ENCODE measurements at regions not wholly inside any gene's neighbourhood (a gene's known extent, or its start where the extent isn't known, plus 50 kb on each side); places are given as distances from the start of the nearest gene placed in this dataset.

DNA sequence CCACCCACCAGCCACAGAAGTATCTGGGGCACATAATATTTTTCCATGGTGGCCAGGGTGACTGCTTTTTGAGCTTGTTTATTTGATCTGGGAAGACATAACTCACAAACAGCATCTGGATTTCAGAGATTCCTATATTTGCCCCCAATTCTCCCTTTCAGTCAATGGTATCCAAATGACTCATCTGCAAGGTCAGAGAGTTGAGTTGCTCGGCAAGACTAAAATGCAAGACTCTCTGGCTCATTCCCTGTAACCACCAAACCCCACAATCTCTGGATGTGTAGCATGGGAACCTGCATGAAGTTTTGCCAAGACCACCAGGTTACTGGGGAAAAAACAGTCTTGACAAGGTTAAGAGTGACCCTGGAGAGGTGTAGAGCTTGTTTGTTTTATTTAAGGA is 174.9 kb upstream of the FAR2 start:
- TF ChIP-seq, protein P1, sequence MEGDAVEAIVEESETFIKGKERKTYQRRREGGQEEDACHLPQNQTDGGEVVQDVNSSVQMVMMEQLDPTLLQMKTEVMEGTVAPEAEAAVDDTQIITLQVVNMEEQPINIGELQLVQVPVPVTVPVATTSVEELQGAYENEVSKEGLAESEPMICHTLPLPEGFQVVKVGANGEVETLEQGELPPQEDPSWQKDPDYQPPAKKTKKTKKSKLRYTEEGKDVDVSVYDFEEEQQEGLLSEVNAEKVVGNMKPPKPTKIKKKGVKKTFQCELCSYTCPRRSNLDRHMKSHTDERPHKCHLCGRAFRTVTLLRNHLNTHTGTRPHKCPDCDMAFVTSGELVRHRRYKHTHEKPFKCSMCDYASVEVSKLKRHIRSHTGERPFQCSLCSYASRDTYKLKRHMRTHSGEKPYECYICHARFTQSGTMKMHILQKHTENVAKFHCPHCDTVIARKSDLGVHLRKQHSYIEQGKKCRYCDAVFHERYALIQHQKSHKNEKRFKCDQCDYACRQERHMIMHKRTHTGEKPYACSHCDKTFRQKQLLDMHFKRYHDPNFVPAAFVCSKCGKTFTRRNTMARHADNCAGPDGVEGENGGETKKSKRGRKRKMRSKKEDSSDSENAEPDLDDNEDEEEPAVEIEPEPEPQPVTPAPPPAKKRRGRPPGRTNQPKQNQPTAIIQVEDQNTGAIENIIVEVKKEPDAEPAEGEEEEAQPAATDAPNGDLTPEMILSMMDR (IDR thresholded peaks at IDR 0.05): no peak
- TF ChIP-seq POLR2A (IDR thresholded peaks at IDR 0.05): no peak
- Histone ChIP-seq H3K36me3 (no peaks in the 10 kb centered on the region), H3K4me1 (no peaks in the 10 kb centered on the region), H3K27me3 (no peaks in the 10 kb centered on the region), H3K9me3 (no peaks in the 10 kb centered on the region), H3K27ac (no peak overlapping the region), H3K4me3 (replicated peaks in 1 of 3) (no peak overlapping the region)
- intact Hi-C loops (cut with DNase I): no loop called here
- WGBS, 2 donors: 67 to 73% methylated on average over 1 of the region's 1 CpG
- DNase-seq: no peak

DNA sequence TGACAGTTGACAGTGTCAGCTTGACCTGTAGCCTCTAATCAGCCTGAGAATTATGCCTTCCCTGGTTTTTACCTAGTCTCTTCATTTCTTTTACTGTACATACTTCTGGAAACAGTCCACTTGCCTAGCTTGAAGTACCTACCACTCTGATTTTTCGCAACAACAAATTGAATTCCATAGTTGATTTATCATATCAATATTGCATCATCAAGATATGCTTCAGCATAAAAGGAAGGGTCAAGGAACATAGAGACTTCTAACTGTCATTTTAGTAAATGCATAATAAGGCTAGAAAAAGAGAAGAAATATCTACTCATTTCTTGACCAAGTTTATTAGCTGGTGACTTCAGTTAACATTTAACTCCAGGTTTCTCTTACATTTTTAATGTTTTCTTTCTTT is 174.2 kb upstream of the FAR2 start:
- Histone ChIP-seq H3K27me3 (no peaks in the 10 kb centered on the region), H3K9me3 (no peaks in the 10 kb centered on the region), H3K4me1 (no peaks in the 10 kb centered on the region), H3K36me3 (no peaks in the 10 kb centered on the region), H3K4me3 (replicated peaks in 1 of 3) (no peak overlapping the region), H3K27ac (no peak overlapping the region)
- 96 to 97% methylated on average over 1 of the region's 1 CpG for WGBS, 2 donors
- intact Hi-C loops (cut with DNase I): no loop called here
- DNase-seq: no peak
- TF ChIP-seq, protein P1 (IDR thresholded peaks at IDR 0.05): no peak
- no peak for TF ChIP-seq POLR2A (IDR thresholded peaks at IDR 0.05)

DNA sequence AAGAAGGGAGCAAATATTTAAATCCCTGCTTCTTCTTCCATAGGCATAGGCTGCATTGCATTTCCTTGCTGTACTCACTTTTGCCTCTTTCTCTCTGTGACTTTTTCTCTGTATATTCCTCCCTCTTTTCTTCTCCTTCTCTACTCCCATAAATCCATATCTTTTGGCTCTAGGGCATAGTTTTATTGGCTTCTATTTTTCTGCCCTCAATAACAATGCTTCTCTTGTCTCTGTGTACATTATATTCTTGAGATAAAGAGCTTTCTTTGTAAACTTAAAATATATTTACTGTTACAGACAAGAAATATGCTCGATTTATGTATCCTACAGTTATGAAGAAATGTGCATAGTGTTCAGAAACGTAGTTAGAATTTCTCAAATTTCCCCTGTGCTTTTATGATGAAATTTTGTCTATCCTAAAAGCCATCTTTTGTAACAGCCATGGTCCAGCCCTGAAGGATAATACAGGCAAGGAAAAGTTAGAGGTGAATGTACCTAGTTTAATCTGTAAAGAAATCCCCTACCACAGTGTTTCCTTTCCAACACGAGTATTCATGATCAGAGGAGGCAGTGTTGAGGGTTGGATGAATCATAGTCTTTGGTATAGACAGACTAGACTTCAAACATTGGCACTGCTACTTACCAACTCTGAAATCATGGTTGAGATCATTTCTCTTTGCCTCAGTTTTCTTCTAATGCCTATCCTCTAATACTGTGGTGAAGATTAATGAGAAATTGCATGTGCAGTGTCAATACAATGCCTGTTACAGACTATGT is 173.3 kb upstream of the FAR2 start:
- no peaks in the 10 kb centered on the region for H3K9me3 ChIP-seq
- no peak overlapping the region for H3K4me3 ChIP-seq (replicated peaks in 1 of 3)
- H3K27ac ChIP-seq: no peak overlapping the region
- DNase-seq: no peak
- intact Hi-C loops (cut with DNase I): no loop called here
- H3K27me3 ChIP-seq: no peaks in the 10 kb centered on the region
- TF ChIP-seq, protein P1 (IDR thresholded peaks at IDR 0.05): no peak
- TF ChIP-seq POLR2A (IDR thresholded peaks at IDR 0.05): no peak
- no peaks in the 10 kb centered on the region for H3K4me1 ChIP-seq
- no peaks in the 10 kb centered on the region for H3K36me3 ChIP-seq
- 79 to 81% methylated on average over 3 of the region's 3 CpGs for WGBS, 2 donors

DNA sequence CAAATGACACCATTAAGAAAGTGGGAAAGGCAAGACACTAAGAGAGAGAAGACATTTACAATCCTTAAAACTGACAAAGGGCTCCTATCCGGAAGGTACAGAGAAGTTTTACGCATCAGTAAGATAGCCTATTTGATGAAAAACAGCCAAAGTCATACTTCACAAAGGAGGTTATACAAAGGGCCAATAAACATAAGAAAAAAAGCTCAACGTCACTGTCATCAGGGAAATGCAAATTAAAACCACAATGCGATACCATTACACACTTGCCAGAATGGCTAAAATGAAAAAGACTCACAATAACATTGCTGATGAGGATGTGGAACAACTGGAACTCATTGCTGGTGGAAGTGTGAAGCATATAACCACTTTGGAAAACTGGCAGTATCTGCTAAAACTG is 168.6 kb upstream of the FAR2 start:
- H3K27me3 ChIP-seq: no peaks in the 10 kb centered on the region
- no peak for DNase-seq
- H3K27ac ChIP-seq: no peak overlapping the region
- 81 to 84% methylated on average over 4 of the region's 4 CpGs for WGBS, 2 donors
- H3K4me3 ChIP-seq (replicated peaks in 1 of 3): no peak overlapping the region
- intact Hi-C loops (cut with DNase I): no loop called here
- TF ChIP-seq POLR2A (IDR thresholded peaks at IDR 0.05): no peak
- TF ChIP-seq, protein P1 (IDR thresholded peaks at IDR 0.05): no peak
- H3K9me3 ChIP-seq: no peaks in the 10 kb centered on the region
- H3K4me1 ChIP-seq: no peaks in the 10 kb centered on the region
- no peaks in the 10 kb centered on the region for H3K36me3 ChIP-seq

DNA sequence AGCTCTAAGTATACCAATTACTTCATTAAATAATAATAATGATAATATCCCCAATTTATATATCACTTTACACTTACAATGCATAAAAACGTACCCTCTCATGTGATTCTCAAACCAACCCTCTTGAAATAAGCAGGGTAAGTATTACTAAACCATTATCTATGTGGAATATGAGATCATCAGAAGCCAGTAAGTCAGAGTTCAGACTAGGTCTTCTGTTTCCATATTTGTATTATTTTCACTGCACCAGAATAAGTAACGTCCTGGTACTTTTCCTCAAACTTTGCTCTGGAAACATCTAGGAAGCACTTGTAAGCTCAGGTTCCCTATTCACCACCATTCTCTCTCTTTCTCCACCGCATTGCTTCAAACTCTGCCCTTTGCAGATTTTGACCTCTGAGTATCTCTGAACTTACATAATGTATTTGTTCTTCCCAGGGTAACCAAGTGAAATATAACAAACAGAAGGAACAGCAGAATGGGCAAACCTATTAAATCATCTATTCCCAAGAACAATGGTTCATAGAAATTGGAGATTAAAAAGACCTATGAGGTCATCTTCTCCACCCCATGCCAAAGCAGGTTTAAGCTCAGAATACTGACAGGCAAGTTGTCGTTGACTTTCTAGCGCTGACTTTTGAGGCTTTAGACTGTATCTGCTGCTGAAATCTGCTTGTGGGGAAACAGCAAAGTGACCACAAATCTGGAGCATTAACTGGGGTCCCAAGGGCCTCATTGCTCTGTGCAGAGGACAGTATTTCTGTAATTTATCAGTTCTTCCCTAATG is 161.3 kb upstream of the FAR2 start:
- DNase-seq: no peak
- Histone ChIP-seq H3K27me3 (no peaks in the 10 kb centered on the region), H3K27ac (no peak overlapping the region), H3K9me3 (no peaks in the 10 kb centered on the region), H3K4me1 (no peaks in the 10 kb centered on the region), H3K4me3 (replicated peaks in 1 of 3) (no peak overlapping the region), H3K36me3 (no peaks in the 10 kb centered on the region)
- TF ChIP-seq, protein P1 (IDR thresholded peaks at IDR 0.05): no peak
- no peak for TF ChIP-seq POLR2A (IDR thresholded peaks at IDR 0.05)
- 72 to 75% methylated on average over 5 of the region's 5 CpGs for WGBS, 2 donors
- intact Hi-C loops (cut with DNase I): no loop called here
